ENCODE measurements at regions not wholly inside any gene's neighbourhood (a gene's known extent, or its start where the extent isn't known, plus 50 kb on each side); places are given as distances from the start of the nearest gene placed in this dataset.

DNA sequence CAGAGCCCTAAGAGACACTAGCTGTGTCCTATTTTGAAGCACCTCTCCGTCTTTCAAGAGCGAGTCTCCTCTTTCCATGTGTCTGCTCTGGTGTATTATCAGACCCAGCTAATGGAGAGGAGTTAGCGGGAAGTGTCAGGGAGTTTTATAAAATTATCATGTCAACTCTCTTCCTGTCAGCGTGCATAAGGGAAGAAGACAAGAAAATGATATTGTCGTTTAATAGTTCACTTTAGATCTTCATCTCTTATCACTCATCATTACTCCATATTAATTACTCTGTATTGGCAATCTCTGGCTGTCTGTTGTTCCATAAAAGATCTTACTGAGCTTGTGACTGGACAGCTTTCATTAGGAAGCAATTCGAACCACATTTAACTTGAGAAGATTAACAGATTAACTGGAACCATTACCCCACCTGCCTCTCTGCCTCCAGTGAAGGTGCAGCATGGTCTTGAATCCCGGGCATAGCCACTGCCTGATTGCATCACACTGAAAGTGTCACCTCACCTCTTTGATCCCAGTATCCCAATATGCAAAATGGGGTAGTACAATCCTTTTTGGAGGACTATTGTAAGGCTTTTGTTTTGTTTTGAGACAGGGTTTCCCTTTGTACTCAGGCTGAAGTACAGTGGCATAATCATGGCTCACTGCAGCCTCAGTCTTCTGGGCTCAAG lies 121.1 kb downstream of the TMEM114 start:
- TF ChIP-seq, protein P1, sequence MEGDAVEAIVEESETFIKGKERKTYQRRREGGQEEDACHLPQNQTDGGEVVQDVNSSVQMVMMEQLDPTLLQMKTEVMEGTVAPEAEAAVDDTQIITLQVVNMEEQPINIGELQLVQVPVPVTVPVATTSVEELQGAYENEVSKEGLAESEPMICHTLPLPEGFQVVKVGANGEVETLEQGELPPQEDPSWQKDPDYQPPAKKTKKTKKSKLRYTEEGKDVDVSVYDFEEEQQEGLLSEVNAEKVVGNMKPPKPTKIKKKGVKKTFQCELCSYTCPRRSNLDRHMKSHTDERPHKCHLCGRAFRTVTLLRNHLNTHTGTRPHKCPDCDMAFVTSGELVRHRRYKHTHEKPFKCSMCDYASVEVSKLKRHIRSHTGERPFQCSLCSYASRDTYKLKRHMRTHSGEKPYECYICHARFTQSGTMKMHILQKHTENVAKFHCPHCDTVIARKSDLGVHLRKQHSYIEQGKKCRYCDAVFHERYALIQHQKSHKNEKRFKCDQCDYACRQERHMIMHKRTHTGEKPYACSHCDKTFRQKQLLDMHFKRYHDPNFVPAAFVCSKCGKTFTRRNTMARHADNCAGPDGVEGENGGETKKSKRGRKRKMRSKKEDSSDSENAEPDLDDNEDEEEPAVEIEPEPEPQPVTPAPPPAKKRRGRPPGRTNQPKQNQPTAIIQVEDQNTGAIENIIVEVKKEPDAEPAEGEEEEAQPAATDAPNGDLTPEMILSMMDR (IDR thresholded peaks at IDR 0.05; ENCODE audit: control extremely low read depth in 1 of 3, insufficient read depth in 1 of 3, low read depth in 1 of 3, low read length in 3 of 3), result no peak
- no peak for TF ChIP-seq ASH2L (IDR thresholded peaks at IDR 0.05; ENCODE audit: low read length)
- TF ChIP-seq POLR2AphosphoS5 (IDR thresholded peaks at IDR 0.05; ENCODE audit: low read depth, low read length), result no peak
